ENCODE measurements at regions not wholly inside any gene's neighbourhood (a gene's known extent, or its start where the extent isn't known, plus 50 kb on each side); places are given as distances from the start of the nearest gene placed in this dataset.

DNA sequence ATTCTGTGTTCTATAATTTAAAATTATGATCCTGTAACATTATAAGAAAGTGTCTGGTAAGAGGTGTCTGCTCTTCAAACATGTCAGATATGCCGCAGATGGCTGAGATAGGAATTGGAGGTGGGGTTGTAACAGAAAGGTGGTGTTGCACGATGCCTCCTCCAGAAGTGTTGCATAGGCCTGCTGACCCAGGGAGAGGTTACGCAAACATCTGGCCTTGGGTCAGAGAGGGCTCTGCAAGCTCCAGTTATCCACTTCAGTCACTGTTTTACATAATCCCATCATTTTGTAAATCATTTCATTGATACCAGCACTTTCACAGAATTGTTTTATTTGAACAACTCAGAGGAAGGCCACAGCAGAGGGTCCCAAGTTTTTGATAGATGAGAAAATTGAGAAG, 256.5 kb downstream of the OSR1 start:
- TF ChIP-seq CTCF (IDR thresholded peaks at IDR 0.05) (no peak), POLR2AphosphoS5 (IDR thresholded peaks at IDR 0.05; ENCODE audit: insufficient read depth in 1 of 2, low read depth in 1 of 2) (no peak), POLR2A (IDR thresholded peaks at IDR 0.05) (no peak)

Data from vagina (tissue), 2 donors.